NCI-H1092 (cell line): ENCODE measurements at regions not wholly inside any gene's neighbourhood (a gene's known extent, or its start where the extent isn't known, plus 50 kb on each side); places are given as distances from the start of the nearest gene placed in this dataset.
"Not testable (repeated sequence)": the region's sequence is repeated elsewhere in the genome, so short reads cannot be mapped to it uniquely, and the experiment has no call there.

ENCODE experiments used
- DNase-seq: peaks from one replicate; lab custom pipeline; 2025; lab: John Stamatoyannopoulos, UW

DNA sequence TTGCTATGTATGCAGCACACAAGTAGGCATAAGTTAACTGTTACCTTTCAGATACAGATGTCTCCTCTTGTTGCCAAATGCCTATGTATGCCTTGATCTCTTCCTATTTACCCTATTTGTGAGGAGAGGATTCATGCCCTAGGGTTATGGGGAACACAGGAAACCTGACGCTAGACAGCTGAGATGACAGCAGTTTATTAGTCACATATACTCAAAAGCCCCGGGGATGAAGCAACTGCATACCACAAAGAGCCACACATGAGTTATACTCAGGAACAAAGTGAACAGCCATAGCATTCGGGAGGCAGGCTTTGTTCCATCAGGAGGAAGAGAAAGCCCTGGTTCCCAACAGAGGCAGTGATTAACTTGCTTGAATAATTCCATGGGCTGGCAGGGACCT is 1011.7 kb upstream of the PCDH7 start:
- no peak for DNase-seq

- DNase-seq = no peak
Observed at GRCh38 chr4:29710519-29710918, 1009.6 kb upstream of the PCDH7 start.

DNA sequence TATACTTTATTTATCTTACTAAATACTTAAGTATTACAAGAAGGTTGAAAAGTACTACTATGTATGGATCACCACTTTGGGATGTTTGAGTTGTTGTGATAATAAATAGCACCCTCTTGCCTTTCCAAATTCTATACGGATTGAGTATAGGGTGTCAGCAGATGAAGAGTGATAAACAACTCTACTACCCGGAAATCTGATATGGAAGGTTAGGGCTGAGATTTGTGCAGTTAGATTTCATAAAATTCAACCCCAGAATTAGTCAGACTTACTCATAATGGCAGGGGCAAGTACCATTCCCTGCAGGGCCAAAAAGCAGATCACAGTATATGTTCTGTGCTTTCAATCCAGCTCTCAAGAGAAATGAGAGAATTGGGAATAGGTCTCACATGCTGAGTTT is 1008.9 kb upstream of the PCDH7 start:
- DNase-seq = no peak

DNA sequence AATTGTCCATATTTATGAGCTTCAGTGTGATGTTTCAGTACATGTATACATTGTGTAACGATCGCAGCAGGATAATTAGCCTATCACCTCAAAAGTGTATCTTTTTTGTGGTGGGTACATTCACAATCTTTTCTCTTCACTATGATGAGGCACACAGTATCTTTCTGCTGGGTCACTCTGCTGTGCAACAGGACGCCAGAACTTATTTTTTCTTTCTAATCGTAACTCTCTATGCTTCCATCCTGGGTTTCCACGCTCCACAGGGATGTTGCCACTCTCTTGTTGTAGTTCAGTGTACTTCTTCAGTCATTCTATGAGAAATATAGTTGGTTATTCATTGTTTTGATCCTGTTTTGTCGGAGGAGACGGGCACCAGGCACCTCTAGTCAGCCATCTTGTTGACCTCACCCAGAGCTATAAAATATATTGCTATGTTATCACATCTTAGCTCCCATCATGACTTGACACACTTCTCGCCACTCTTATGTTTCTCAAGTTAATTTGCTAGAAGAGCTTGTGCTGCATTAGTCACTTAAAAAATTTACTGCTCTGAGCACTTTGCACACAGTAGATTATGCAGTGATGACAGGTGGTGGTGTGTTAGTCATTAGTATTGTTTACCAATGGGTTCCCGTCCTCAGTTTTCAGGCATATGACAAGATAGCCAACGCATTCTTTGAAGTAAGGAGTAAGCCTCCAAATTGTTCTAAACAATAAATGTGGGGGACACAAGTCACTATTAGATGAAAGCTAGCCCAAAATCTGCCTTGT is 1002.7 kb upstream of the PCDH7 start:
- no peak for DNase-seq

GRCh38 chr4:29718136-29718535 is 1002.0 kb upstream of the PCDH7 start:
- DNase-seq = no peak

DNA sequence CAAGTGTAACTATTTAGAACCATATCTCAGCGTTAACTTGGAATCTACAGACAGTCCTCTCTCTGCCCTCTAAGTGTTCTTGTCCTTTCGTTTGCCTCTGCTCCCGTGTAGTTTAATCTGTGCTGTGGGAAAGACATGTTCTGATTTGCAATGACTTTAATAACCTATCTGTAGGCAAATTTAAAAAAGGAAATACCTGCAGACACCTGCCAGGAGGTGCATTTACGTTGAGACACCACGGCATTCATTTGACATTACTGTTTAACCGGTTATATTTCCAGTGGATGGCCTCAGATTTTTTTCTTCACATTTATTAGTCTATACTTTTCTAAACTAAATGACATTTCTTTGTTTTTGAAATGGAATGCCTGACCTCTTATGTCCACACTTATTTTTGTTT is 997.9 kb upstream of the PCDH7 start:
- DNase-seq = no peak

- no peak for DNase-seq
Observed at GRCh38 chr4:29726938-29727337, 993.2 kb upstream of the PCDH7 start.

DNA sequence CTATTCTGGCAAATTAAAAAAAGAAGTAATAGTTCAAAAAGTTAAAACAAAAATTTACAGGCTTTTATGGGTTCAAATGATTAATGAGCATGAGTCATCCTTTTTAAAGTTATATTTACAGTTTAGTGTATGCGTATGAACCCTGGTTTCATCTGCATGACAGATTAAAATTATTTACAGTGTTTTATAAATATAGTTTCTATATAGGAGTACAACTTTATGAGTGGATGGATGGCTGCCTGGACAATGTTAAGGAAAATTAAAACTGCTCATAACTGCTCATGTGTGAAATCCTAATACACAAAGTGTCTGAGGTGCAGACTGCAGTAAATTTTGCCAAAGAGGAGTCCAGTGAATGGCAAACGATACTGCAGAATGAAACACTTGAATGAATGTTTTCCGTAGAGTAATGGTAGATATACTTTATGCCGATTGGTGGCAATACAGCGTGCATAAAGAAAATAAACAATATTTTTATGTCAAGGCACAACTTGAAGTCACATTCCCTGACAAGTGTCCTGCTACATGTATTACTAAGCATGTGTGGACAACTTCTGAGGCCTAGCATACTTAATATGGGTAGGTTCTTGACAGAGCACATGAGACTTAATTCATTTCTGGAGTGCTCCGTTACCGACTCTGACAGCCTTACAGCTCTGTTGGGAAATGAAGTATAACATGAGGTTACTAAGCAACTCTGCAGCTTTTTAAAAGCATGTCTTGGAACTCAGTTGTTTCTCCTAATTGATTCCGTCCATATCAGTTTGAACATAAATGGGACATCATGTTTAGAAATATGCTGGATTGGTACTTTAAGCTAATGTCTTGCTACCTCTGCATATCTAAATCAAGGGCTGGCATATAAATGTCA is 985.6 kb upstream of the PCDH7 start:
- DNase-seq = no peak

- DNase-seq = no peak
Observed at GRCh38 chr4:29756966-29757365, 963.2 kb upstream of the PCDH7 start.

- DNase-seq = no peak
Observed at GRCh38 chr4:29762151-29762550, 958.0 kb upstream of the PCDH7 start.

GRCh38 chr4:29770627-29771026 is 949.5 kb upstream of the PCDH7 start:
- DNase-seq = no peak

DNA sequence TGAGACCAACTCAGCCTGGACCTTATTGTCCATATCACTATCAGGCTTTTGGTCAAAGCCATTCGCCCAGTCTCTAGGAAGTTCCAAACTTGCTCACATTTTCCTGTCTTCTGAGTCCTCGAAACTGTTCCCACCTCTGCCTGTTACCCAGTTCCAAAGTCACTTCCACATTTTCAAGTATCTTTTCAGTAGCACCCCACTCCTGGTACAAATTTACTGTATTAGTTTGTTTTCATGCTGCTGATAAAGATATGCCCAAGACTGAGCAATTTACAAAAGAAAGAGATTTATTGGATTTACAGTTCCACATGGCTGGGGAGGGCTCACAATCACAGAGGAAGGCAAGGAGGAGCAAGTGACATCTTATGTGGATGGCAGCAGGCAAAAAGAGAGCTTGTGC is 932.0 kb upstream of the PCDH7 start:
- not testable (repeated sequence) for DNase-seq

DNA sequence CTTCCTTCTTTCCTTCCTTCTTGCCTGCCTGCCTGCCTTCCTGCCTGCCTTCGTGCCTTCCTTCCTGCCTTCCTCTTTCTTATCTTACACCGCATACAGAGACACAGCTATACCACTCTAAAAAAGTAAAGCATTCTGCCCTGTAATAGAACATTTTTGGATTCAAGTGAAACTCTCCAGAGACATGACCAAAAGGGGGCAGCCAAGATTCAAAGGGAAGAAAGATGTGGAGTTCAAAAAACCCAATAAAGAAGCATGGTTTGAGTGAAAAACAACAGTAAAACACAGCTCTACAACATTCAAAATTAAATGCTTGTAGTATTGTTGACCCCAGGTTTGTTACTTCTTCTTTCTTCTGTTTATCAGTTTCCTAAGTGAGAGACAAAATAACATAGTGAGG is 914.9 kb upstream of the PCDH7 start:
- DNase-seq = no peak

DNA sequence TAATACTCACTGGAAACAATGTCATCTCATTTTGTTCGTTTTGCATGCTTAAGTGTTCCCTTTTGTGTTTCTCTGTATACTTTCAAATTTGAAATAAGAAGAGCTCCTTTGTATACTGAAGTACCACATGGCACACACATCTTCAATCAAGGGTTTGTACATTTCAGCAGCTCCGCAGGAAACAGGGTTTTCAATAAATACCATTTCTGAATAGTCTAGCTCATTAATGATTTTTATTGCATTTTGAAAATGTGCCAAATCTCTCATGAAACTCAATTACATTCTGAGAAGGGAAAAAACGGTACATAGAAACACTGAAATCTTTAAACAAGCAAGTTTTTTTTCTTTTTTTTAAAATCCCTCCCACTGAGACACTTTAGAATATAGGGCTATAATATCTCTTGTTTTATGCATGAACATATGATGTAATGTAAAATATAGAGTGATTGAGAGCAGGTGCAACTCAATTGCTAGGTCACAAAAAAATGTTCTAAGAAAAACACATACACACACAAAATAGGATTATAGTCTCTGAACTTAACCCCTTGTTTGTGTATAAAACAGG is 914.2 kb upstream of the PCDH7 start:
- DNase-seq = no peak

- DNase-seq = no peak
Observed at GRCh38 chr4:29817961-29818360, 902.2 kb upstream of the PCDH7 start.

- no peak for DNase-seq
Observed at GRCh38 chr4:29829067-29829466, 891.1 kb upstream of the PCDH7 start.

DNA sequence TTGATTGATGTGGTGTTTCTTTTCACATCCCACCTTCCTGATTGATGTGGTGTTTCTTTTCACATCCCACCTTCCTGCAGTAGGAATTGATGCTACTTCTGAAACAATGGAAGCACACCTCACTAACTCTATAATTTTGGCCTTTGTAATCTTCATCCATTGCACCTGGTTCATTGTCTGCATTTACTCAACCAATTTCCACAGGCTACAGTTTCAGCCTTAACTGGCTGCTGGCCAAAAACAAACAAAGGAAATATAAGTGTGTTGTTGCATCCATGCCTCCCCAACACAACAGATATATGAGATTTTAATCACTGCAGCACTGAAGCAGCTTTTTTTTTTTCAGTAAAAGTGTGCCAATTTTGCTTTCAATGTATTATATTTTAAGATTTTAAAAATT is 867.6 kb upstream of the PCDH7 start:
- no peak for DNase-seq

- DNase-seq = peak; percentile 11
Observed at GRCh38 chr4:29853833-29854232, 866.3 kb upstream of the PCDH7 start.

- DNase-seq = no peak
Observed at GRCh38 chr4:29861307-29861706, 858.9 kb upstream of the PCDH7 start.

GRCh38 chr4:29867412-29867811 is 852.8 kb upstream of the PCDH7 start:
- DNase-seq = no peak

GRCh38 chr4:29900336-29900735 is 819.8 kb upstream of the PCDH7 start:
- no peak for DNase-seq

- DNase-seq = no peak
Observed at GRCh38 chr4:29908276-29908675, 811.9 kb upstream of the PCDH7 start.

GRCh38 chr4:29927895-29928294 is 792.3 kb upstream of the PCDH7 start:
- no peak for DNase-seq
